Epithelial cell of prostate (primary cell): ENCODE measurements at regions not wholly inside any gene's neighbourhood (a gene's known extent, or its start where the extent isn't known, plus 50 kb on each side); places are given as distances from the start of the nearest gene placed in this dataset.

Source experiments
- DNase-seq: peaks from one replicate; pipeline ENCODE4 v3.0.0-alpha.2; 2011; ENCODE audit warnings: low read depth, low spot score
- H3K27ac ChIP-seq: fragments of 450-650 bp; 2 replicates; pipeline ENCODE4 v1.5.1; 2017; ENCODE audit warnings: mild to moderate bottlenecking

DNA sequence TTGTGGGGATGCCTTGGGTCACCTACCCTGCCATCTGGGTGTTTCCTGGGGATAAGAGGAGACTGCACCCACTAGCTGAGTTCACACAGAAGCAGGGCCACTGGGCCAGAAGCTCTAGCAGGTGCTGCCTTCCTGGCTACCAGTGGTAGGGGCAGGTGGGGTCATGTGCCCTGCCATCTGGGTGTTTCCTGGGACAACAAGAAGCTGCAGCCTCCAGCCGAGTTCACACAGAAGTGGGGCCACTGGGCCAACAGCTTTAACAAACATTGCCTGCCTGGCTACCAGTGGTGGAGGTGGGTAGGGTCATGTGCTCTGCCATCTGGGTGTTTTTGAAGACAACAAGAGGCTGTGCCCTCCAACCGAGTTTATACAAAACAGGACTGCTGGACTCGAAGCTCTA is 282.2 kb upstream of the SYT4 start:
- no peak overlapping the region for H3K27ac ChIP-seq
- DNase-seq: no peak

DNA sequence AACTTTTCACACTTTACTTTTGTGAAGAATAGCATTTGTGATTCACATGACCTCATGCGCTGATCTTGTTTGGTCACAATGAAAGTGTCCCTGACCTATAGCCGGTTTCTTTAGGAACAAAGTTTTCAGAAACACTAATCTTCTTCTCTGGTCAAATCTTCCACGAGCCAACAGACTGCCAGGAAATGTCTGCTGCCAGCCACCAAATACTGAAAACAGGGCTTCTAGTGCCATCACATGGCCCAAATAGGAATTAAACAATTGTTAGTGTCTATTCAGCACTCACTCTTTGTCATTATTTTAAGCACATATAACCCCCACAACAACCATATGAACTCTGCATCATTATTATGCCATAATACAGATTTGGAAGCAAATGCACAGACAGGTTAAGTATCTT is 286.5 kb upstream of the SYT4 start:
- no peak overlapping the region for H3K27ac ChIP-seq
- no peak for DNase-seq

DNA sequence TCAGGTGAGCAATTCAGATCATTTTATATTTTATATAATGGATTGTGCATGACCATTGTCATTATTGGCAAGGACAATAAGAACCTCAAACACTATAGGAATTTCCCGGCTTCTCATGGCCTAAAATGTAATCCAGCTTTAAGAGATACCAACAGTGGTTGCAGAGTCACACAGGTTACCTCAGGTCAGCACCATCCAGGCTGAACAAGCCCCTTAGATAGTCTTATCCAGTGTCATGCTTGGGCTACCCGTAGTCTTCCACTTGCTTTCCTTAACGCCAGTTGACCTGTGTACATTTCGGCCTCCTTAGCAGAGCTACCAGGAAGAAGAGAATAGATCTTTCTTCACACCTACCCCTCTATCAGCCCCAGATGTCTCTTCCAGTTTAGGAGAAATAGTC is 293.3 kb upstream of the SYT4 start:
- DNase-seq: no peak
- no peak overlapping the region for H3K27ac ChIP-seq

DNA sequence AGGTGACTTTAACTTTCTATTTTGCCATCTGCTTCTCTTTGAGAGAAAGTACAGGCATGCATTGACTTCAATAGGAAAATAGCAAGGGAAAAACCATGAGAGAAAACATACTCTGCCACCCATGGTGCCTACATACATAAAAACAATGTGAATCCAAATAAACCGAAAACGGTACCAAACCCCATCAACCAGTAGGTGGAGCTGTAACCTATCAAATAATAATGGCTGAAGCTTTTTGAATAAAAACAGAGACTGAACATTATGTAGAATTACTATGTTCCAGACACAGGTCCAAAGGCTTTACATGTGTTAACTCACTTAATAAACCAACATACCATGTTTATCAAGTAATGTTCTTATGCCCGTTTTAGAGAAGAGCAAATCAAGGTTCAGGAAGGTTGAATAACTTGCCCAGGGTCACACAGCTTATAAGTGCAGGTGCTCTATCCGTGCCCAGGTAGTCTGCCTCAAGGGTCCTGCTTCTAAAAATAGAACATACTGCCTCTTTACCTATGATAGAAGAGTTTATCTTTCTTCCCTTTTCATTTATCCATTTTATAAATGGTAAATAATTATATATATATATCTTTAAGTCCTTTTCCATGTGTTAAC is 293.9 kb upstream of the SYT4 start:
- no peak for DNase-seq

DNA sequence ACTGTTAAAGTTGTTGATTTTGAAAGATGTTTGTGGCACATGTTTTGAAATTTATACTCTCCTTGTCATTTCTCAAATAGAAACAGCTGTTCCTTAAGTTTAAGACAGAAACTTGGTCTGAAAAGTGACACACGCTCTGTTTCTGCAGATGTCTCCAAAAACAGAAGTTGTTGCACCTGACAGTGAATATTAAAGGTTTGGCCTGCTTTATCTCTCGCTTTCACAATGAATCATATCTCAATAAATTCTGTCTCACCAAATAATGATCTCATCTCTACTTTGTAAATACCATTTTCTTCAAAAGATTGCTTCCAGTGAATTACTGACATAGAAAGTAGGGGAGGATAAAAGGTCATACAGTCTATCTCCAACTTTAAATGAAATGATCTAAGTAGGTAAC is 294.9 kb upstream of the SYT4 start:
- DNase-seq: no peak
- H3K27ac ChIP-seq: no peak overlapping the region

More for the DNA sequence above, 293.9 kb upstream of the SYT4 start:
- H3K27ac ChIP-seq: no peak overlapping the region

DNA sequence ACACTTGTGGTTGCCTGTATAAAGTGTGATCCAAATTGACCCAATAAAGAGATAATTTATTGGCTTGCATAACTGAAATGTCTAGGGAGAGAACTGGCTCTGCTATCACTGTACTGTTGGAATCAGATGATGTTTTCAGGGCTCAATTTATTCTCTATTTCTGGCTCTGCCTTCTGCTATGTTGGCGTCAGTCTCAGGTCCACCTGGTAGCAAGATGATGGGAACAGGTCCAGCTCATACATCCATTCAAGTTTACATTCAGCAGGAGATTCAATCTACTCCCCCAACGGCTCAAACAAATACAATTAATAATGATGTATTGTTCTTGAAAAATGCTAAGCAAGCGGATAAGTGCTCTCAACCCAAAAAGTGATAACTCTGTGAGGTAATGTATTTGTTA is 297.7 kb upstream of the SYT4 start:
- H3K27ac ChIP-seq: no peak overlapping the region
- no peak for DNase-seq

DNA sequence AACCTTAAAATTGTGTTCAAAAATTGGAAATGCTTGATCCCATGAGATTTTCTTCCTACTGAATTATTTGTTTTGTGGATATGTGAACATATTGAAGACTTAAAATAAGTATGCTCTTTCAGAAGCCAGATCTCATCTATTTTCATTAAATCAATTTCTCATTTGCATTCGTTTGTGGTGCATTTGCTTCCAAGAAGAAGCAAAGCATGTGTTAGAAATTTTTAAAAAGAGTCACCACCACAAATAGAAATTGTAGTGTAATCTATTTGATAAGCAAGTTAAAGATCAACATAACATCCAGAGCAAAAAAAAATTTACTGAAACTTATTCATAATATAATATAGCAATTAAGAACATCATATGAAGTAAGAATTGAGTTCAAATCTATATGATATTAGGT is 300.9 kb upstream of the SYT4 start:
- no peak for DNase-seq
- H3K27ac ChIP-seq: no peak overlapping the region

DNA sequence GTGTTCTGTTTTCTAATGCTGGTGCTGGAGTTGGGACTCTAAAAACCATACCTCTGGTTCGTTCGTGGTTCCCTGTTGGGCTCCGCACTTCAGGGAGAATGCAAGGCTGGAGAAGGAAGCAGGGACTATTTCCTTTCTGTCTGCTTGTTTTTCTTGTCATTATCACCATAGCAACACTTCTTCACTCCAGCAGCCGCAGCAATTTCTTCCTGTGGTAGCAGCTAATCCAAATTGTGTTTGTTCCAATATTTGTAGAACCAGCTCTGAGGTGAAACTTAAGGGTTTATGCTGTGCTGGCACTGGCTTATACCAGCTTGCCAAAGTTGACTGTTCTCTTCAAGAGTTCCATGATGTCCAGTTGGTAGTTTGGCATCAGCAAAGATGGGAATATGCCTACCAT is 301.4 kb upstream of the SYT4 start:
- H3K27ac ChIP-seq: no peak overlapping the region
- DNase-seq: no peak

DNA sequence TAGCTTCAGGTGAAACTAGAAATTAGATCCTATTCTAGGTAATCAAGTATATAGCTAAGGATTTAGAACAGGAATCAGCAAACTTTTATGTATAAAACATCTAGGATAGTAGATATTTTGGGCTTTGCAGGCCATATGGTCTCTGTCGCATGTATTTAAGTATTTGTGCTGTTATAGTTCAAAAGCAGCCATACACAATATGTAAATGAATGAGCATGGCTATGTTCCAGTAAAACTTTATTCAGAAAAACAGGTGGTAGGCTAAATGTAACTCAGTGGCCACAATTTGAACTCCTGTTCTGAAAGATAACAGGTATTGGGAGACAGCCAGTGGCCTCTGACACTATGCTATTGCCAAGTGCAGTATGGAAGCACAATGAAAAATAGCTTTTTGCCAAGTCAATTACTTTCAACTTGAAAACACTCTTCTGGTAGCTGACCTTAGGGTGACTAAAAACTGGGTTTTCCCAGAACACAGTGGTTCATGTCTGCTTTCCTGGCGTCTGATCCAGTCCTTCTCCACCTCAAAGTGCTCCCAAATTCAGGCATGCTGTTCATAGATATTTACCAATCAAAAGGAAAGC is 304.7 kb upstream of the SYT4 start:
- no peak for DNase-seq
- no peak overlapping the region for H3K27ac ChIP-seq

DNA sequence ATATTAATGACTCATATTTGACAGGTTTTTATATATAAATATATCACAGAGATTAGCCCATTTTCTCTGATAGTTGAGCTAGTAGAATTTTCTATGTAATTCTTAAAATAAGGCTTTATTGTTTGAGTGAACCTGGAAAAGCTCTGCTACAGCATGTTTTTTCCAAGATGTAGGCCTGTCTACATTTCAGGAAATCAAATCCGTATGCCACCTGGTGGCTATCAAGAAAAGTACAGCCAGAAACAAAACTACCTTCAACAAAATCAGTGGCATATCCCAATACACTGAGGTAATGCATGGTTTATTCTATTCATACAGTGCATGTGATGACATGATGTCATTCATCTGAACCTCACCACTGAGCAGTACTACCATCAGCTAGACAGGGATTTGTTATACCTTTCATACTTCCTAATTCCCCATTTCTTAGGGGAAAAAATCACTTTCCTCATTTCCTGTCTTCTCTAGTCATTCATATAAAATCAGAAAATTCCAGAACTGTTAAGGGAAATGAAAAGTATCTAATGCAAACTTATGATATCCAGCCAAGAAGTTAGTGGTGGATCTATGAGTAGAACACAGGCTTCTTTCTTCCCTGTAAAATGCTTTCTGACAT is 310.4 kb upstream of the SYT4 start:
- H3K27ac ChIP-seq: no peak overlapping the region
- DNase-seq: no peak

DNA sequence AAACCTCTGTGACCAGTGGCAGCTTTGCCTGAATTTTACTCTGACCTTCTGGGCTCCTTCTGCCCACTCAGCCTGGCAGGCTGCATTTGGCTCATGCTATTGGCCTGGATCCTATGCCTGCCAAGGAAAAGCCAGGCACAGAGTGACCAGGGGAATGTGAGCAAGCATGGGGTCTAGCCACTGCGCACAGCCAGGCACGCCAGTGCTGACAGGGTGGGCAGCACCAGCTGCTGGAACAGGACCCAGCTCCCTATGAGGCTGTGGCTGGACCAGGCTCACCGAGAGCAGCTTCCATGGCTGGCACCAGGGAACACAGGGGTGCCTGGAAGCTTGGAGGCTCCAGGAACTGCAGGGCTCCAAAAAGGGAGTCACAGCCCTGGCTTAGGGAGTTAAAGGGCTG is 311.5 kb upstream of the SYT4 start:
- no peak for DNase-seq
- no peak overlapping the region for H3K27ac ChIP-seq

DNA sequence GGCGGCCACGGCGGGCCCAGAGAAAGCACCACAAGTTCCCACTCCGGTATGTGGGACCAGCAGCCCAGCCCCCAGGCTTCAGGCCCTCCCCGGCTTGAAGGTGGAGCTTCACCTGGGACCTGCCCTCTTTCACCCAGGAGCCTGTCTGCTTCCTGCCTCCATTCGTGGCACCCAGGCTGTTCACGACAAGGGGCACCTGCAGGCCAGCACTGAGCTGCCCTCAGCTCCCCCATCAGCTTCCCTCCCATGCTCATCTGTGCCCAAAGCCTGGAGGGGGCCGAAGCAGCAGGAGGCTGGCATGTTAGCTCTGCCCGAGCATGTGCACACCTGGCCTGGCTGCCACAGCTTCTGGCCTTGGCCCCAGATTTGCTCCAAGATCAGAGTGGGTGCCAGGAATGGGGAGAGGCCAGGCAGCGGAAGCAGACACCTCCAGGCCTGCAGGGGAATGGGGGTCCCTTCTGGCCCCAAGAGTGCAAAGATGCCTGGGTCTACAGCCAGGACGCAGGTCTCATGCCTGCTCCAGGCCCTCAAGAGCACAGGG is 312.4 kb upstream of the SYT4 start:
- no peak overlapping the region for H3K27ac ChIP-seq
- DNase-seq: no peak

DNA sequence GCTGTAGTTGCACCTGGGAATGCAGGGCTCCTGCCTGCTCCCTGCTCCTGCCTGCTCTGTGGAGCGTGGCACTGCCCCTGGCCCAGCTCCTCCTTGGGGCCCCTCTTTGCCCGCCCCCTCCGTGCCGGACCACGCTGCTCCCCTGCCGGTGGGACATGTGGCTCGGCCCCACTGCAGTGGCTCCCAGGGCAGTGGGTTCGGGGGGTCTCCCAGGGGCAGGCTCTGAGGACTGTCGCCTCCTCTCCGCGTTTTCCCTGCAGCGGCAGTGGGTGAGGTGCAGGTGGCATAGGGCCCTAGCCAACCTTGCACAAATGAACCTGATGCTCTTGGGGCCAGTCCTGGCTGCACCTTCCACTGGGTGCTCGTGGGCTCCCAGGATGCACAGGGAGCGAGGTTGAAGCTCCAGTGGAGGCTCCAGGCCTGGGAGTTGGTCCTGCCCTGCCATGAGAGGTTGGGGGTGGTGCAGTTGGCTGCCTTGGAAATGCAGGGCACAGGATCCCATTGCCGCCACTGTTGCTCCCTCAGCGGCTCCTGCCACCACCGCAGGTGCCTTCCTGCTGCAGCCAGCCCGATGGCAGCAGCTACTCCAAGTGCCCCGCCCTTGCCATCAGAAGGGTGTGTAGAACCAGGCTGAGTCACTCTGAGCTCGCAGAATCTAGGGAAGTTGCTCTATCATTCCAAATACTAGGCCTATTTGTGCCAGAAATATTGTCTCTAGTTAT is 313.1 kb upstream of the SYT4 start:
- no peak for DNase-seq
- H3K27ac ChIP-seq: no peak overlapping the region

DNA sequence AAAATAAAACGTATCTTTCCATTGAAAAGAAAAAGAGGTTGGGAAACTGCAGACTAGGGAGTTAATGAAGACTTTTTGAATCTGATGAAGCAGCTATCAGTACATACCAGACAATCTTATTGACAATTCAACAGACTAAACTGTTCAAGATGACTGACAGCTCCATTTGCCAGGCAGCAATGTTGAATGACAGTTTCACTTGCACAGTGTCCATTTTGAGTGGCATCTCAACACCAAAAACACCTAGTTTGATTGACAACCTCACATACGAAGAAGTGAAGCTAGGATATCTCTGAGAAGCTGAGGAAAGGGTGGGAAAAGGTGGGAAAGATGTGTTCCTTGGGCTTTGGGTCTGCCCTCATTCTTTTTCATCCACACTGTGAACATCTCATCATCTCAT is 315.0 kb upstream of the SYT4 start:
- no peak for DNase-seq
- H3K27ac ChIP-seq: no peak overlapping the region

DNA sequence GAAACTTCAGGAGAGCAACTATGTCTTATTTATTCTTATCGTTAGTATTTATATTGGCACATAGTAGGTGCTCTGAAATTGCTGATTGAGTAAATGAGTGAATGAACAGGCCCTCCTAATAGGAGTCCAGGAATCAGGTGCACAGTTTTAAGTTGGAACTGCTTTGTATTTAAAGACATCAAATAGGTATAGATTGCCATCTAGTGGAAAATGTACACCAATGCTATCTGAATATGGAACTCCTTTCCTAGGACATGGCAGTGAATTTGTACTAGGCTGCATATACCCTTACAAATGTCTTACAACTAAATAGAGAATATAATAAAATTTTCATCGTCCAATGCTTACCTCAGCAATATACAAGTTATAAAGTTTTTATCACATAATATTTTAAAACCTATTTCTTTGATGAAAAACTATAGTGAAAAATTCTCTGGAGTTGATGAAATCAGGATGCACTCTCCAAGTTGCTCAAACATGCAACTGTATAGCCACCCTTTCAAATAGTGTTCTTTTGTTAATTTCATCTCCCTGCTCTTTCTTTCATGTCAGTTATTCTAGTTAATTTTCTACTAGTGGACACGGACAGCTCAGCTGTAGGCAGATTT is 318.9 kb upstream of the SYT4 start:
- H3K27ac ChIP-seq: no peak overlapping the region
- no peak for DNase-seq

DNA sequence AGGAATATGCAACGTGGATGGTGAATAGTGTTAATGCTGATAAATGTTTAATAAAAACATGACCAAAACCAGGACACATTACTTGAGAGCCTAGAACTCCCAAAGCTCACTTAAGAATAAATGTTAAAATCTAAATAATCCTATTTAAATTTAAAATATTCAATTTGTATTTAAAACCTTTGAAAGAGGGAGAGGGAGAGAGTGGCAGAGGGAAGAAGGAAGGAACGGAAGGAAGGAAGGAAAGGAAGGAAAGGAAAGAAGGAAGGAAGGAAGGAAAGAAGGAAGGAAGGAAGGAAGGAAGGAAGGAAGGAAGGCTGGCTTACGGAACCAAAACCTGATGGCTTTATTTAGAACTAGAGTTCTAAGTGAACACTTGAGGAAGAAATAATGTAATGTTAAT is 324.1 kb upstream of the SYT4 start:
- no peak overlapping the region for H3K27ac ChIP-seq
- no peak for DNase-seq

DNA sequence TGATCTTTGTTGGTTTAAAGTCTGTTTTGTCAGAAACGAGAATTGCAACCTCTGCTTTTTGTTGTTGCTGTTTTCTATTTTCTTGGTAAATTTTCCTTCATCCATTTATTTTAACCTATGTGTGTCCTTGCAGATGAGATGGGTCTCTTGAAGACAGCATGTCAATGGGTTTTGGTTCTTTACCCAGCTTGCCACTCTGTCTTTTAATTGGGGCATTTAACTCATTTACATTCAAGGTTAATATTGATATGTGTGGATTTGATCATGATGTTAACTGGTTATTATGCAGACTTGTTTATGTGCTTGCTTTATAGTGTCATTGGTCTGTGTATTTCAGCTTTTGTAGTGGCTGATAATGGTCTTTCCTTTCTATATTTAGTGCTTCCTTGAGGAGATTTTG is 327.9 kb upstream of the SYT4 start:
- H3K27ac ChIP-seq: no peak overlapping the region
- no peak for DNase-seq

DNA sequence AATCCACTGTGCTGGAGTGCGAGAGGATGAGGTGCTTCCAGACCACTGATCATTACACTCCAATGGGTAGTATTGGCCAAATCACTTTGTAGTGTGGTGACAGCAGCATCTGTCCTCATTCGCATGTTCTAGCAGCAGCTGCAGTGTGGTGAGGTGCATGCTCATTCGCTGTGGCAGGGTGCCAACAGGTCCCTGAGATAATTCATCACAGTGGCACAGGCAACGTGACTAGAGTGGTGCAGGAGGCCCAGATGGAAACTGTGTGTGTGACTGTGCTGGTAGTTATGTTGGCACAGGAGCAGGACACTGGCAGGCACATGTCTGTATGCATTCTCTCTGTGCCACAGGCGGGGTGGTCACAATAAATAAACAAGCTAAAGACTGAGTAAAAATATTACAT is 329.5 kb upstream of the SYT4 start:
- no peak for DNase-seq

DNA sequence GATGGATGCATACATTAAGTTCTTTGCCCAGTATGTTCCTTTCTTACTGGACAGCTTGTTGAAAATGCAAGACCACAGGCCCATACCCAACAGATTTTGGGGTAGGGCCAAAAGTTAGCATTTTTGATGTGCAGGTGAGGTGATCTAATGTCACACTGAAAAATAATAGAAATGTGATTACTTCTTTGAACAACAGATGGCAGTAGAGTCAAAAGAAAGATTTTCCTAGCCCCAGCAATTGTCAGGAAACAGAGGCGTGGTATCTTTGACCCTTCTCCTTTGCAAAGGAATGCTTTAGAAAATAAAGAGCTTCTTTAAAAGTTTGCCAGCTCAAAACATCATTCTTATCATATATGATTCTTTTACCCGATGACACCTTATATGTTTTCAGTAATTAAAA is 343.6 kb upstream of the SYT4 start:
- DNase-seq: no peak
- no peak overlapping the region for H3K27ac ChIP-seq

More for the DNA sequence above, 329.5 kb upstream of the SYT4 start:
- H3K27ac ChIP-seq: no peak overlapping the region

DNA sequence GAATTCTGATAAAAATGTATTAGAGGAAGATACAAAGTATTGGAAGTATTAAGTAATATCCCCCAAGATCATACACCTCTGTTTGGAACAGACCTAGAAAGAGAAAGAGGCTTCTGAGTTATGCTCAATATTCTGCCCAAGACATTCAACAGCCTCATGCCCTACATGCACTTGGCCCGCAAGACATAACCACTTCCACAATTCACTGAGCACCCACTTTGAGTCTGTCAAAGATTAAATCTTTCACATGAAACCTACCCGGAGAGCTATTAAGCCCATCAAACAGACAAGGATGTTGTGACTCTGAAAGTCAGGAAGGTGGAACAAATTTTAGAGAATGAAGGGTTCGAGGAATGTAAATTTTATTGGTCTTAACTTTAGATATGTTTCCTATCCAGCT is 344.7 kb upstream of the SYT4 start:
- DNase-seq: no peak
- H3K27ac ChIP-seq: no peak overlapping the region

DNA sequence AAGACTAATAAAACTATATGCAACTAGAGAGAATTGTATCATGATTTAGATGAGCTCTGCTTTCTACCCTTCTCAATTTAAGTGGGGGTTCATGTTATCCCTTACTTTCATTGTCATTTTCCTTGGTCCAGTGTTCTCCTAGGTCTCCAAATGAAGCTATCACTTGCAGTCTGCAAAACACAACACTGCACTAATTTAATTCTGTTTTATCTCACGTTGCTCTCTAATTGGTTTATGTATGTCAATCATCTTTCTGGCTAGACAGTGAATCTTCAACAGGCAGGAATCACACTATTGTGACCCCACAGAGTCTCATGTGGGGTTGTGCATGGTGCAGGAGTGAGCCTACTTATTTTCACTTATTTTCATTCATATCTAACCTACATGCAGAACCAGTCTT is 348.3 kb upstream of the SYT4 start:
- H3K27ac ChIP-seq: no peak overlapping the region
- no peak for DNase-seq
